Natural killer cell (primary cell): ENCODE measurements at regions not wholly inside any gene's neighbourhood (a gene's known extent, or its start where the extent isn't known, plus 50 kb on each side); places are given as distances from the start of the nearest gene placed in this dataset.

Experiments
- ATAC-seq, 3 donors: fragments of 150-1000 bp in 2 of 3; fragments of 200-7000 bp in 1 of 3; cut with Tn5 transposase; 1 replicate in 1 of 3; 2 replicates in 2 of 3; pipeline ENCODE4 v1.10.0; 2021; ENCODE audit warnings: mild to moderate bottlenecking in 2 of 3, moderate library complexity in 2 of 3
- DNase-seq, 2 donors: peaks; one replicate each; pipeline versions ENCODE4 v3.0.0 to v3.0.0-alpha.2; 2013 to 2021; ENCODE audit warnings: mixed read lengths in 1 of 2
- H3K27ac ChIP-seq: one replicate; pipeline ENCODE4 v1.5.1; 2013; ENCODE audit warnings: mild to moderate bottlenecking, low read length
- H3K27me3 ChIP-seq: one replicate; pipeline ENCODE4 v1.6.1; 2013; ENCODE audit warnings: low read length; ENCODE audit not compliant: control insufficient read depth, insufficient read depth
- H3K36me3 ChIP-seq: one replicate; pipeline ENCODE4 v1.6.1; 2013; ENCODE audit warnings: low read length; ENCODE audit not compliant: control insufficient read depth, insufficient read depth
- H3K4me1 ChIP-seq: one replicate; pipeline ENCODE4 v1.6.1; 2013; ENCODE audit warnings: low read length; ENCODE audit not compliant: control insufficient read depth, insufficient read depth
- H3K4me3 ChIP-seq: one replicate; pipeline ENCODE4 v1.5.1; 2013; ENCODE audit warnings: low read length
- H3K9me3 ChIP-seq: one replicate; pipeline ENCODE4 v1.6.1; 2013; ENCODE audit warnings: low read length; ENCODE audit not compliant: control insufficient read depth, insufficient read depth
- H3K27ac Mint-ChIP-seq, 2 donors: one replicate each; pipeline ENCODE4 v1.8.0; 2022; ENCODE audit warnings: mild to moderate bottlenecking in 2 of 2, mixed read lengths in 2 of 2, moderate library complexity in 1 of 2
- H3K27me3 Mint-ChIP-seq, 2 donors: one replicate each; pipeline ENCODE4 v1.8.0; 2022; ENCODE audit warnings: low read depth in 2 of 2, mixed read lengths in 2 of 2
- H3K36me3 Mint-ChIP-seq: one replicate; pipeline ENCODE4 v1.8.0; 2022; ENCODE audit warnings: mixed read lengths
- H3K4me1 Mint-ChIP-seq, 2 donors: one replicate each; pipeline ENCODE4 v1.8.0; 2022; ENCODE audit warnings: mixed read lengths in 2 of 2
- H3K4me3 Mint-ChIP-seq: one replicate; pipeline ENCODE4 v1.8.0; 2022; ENCODE audit warnings: mild to moderate bottlenecking, moderate library complexity, mixed read lengths
- H3K9me3 Mint-ChIP-seq, 2 donors: one replicate each; pipeline ENCODE4 v1.8.0; 2022; ENCODE audit warnings: mixed read lengths in 2 of 2
- CTCF ChIP-seq: fragments of 200-600 bp; IDR thresholded peaks from one replicate; pipeline ENCODE4 v1.8.0; 2022; ENCODE audit warnings: antibody characterized with exemption
- WGBS: methylation state at CpG from one replicate; pipeline ENCODE4 v1.1.7; 2013; ENCODE audit warnings: missing lambda C conversion rate; ENCODE audit not compliant: insufficient coverage; 5-methylcytosine and 5-hydroxymethylcytosine counted together
- intact Hi-C: fragments of 100-400 bp; cut with micrococcal nuclease; formaldehyde crosslinking; loops from one replicate; pipeline ENCODE4 v1.14.2; 2022

- no peak for ATAC-seq
- H3K9me3 Mint-ChIP-seq = no peaks in the 10 kb centered on the region
- intact Hi-C loops = no loop called here
- Histone ChIP-seq H3K27me3 (no peaks in the 10 kb centered on the region), H3K4me3 (no peak overlapping the region), H3K9me3 (no peaks in the 10 kb centered on the region), H3K4me1 (no peaks in the 10 kb centered on the region), H3K36me3 (no peaks in the 10 kb centered on the region), H3K27ac (no peak overlapping the region)
- H3K36me3 Mint-ChIP-seq = no peaks in the 10 kb centered on the region
- H3K27me3 Mint-ChIP-seq = peaks cover 11 to 31% of the 10 kb centered on the region in 2 donors
- H3K4me3 Mint-ChIP-seq = no peak overlapping the region
- H3K27ac Mint-ChIP-seq = no peak overlapping the region
- H3K4me1 Mint-ChIP-seq = no peaks in the 10 kb centered on the region
- WGBS = 86% methylated on average over 5 of the region's 5 CpGs
- no peak for TF ChIP-seq CTCF
- DNase-seq = no peak
Measured at GRCh38 chr1:37107153-37107907, 73.0 kb upstream of the GRIK3 start.

GRCh38 chr1:37108596-37109188, 74.4 kb upstream of the GRIK3 start:
- Mint-ChIP-seq H3K4me1 (no peaks in the 10 kb centered on the region), H3K4me3 (no peak overlapping the region), H3K9me3 (no peaks in the 10 kb centered on the region), H3K36me3 (no peaks in the 10 kb centered on the region), H3K27me3 (peaks cover 8 to 38% of the 10 kb centered on the region in 2 donors), H3K27ac (no peak overlapping the region)
- Histone ChIP-seq H3K4me3 (no peak overlapping the region), H3K27me3 (no peaks in the 10 kb centered on the region), H3K27ac (no peak overlapping the region), H3K4me1 (no peaks in the 10 kb centered on the region), H3K9me3 (no peaks in the 10 kb centered on the region), H3K36me3 (no peaks in the 10 kb centered on the region)
- ATAC-seq (no peak), DNase-seq (no peak)
- TF ChIP-seq CTCF = no peak
- intact Hi-C loops = no loop called here
- WGBS = 77% methylated on average over 9 of the region's 9 CpGs

- Mint-ChIP-seq H3K27ac (no peak overlapping the region), H3K9me3 (no peaks in the 10 kb centered on the region), H3K27me3 (peaks cover 8 to 43% of the 10 kb centered on the region in 2 donors), H3K4me3 (no peak overlapping the region), H3K4me1 (no peaks in the 10 kb centered on the region), H3K36me3 (no peaks in the 10 kb centered on the region)
- Histone ChIP-seq H3K4me1 (no peaks in the 10 kb centered on the region), H3K27ac (no peak overlapping the region), H3K4me3 (no peak overlapping the region), H3K36me3 (no peaks in the 10 kb centered on the region), H3K27me3 (no peaks in the 10 kb centered on the region), H3K9me3 (no peaks in the 10 kb centered on the region)
- no peak for DNase-seq
- intact Hi-C loops = no loop called here
- no peak for ATAC-seq
- no peak for TF ChIP-seq CTCF
- 35% methylated on average over 1 of the region's 1 CpG for WGBS
Measured at GRCh38 chr1:37112430-37112829, 78.1 kb upstream of the GRIK3 start.
